HG02571 (cell line): ENCODE measurements at regions not wholly inside any gene's neighbourhood (a gene's known extent, or its start where the extent isn't known, plus 50 kb on each side); places are given as distances from the start of the nearest gene placed in this dataset.
"Not testable (repeated sequence)": the region's sequence is repeated elsewhere in the genome, so short reads cannot be mapped to it uniquely, and the experiment has no call there.

Source experiments
- ATAC-seq: cut with Tn5 transposase; IDR thresholded peaks from one replicate; pipeline ENCODE4 v1.9.1; 2021; ENCODE audit warnings: mild to moderate bottlenecking, moderate library complexity; ENCODE audit not compliant: unreplicated experiment

DNA sequence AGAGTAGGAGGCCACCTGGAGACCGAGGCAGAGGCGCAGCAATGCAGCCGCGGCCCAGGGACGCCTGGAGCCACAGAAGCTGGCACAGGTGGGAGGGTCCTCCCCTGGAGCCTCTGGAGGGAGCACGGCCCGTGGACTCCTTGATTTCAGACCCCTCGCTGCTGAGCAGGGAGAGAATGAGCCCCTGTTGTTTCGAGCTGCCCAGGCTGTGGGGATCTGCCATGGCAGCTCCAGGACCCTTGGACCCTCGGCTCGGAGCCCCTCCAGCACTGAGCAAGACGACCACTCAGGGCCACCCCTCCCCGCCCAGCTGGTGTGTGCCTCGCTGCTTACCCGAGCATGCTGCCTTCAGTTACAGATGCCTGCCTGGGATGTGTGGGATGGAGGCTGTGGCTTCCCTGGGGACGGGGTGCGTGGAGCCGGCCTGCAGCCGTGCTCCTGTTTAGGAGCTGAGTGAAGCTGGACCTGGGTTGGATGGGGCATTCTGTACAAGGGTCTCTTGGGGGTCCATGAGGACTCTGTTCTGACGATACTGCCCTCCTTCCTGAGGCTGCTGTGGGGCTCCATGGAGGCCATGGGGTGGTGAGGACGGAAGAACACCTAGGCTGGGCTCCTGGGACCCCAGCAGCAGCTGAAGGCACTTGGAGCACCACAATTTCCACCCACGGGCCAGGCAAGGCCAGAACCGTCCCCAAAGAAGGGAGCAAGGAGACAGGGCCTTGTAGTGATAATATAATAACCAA is 115.1 kb upstream of the LPCAT1 start:
- ATAC-seq, result no peak

DNA sequence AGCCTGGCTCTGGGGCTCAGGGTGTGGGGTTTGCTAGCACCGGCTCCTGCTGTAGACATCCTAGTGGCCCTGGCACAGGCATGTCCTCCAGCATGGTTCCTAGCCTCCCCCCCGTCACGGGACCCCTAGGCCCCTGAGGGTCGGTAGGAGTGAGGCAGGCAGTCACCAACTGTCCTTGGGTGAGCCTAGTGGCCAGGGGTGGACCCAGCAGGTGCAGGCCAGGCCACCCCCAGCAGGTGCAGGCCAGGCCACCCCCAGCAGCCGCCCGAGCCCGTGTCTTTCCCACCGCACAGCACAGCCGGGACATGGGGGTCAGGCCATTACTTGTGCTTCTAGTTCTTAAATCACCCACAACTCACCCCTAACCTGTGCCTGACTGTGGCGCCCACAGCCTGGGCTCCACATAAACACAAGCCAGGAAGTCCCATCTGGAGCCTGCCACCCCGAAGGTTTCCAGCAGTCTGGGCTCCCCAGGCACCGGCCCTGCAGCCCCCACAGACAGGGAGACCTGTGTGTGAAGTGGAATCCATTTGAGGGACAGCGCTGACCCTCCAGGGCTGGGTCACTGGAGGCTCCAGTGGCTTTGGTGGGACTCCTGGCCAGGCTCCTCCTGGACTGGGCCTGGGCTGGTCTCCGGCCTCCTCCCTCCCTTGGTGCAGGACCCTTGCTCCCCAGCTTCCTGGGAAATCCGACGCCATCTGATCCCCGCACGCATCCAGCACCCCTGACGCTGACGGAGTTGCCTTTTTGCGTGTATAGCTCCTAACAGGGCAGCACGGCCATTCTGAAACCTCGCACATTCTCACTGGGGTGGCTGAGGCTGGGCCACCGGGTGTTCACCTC is 114.1 kb upstream of the LPCAT1 start:
- ATAC-seq, result no peak

DNA sequence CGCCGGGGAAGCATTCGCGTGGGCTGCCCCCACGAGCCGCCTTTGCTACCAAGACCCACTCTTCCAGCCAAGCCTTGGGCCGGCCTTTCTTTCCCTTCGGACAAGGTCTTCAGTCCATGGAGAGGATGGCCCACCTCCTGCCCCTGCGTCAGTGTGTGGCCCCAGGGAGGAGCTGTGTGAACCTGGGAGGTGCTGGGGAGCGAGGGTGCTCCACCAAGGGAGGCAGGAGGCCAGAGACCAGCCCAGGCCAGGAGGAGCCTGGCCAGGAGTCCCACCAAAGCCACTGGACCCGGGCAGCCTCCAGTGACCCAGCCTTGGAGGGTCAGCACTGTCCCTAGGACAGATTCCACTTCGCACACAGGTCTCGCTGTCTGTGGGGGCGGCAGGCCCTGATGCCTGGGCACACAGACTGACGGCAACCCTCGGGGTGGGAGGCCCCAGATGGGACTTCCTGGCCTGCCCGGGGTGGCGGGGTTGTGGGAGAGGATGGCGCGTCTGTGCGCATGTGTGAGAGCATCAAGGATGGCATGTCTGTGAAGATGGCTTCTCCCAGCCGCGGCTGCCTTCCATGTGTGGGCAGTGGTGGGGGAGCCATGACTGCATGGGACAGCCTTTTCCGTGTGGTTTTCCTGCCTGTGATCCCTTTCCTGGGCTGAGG is 113.3 kb upstream of the LPCAT1 start:
- no peak for ATAC-seq

DNA sequence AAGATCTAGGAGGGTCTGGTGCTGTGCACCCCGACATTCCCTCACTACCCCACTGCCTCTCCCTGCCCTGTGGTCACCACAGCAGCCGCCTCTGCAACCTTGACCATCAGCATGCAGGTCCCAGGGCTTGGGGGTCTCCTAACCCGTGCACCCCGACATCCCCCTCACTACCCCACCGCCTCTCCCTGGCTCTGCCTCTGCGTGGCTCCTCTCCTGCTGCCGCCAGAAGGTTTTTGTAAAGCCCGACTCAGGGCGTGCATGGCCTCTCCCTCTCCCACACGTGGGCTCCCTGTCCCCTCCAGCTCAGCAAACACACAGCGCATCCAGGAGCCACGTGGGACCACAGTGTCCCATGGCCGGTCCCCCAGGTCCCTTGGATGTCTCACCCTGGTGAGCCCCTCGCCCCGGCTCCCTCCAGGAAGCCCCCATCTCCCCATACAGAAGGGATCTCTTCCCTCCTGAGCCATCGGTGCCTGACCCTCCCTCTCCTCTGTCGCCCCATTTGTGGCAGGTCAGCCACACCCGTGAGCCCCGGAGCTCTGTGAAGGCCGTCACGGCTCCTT is 112.5 kb upstream of the LPCAT1 start:
- not testable (repeated sequence) for ATAC-seq

DNA sequence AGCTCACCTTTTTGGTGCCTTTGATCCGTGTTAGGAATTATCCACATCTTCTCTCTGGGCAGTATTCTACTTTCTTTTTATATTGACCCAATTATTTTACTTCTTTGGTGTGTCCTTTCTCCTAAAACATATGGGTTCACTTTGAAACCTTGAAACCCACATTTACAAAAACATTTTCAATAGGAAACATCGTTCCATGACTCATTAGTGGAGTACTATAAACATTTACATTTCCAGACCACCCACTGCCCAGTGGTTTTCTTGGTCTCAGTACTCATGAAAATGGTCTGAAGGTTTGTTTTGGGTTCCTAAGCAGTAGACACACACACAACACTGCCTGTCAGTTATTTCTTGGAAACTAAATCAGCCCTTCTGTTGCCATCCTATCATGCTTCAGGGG is 111.7 kb upstream of the LPCAT1 start:
- not testable (repeated sequence) for ATAC-seq

DNA sequence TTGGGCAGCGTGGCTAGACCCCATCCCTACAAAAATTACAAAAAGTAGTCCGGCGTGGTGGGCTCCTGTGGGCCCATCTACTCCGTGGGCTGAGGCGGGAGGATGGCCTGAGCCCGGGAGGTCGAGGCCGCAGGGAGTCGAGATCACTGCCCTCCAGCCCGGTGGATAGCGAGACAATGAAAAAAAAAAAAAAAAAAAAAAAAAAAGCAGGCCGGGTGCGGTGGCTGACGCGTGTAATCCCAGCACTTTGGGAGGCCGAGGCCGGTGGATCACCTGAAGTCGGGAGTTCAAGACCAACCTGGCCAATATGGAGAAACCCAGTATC is 110.5 kb upstream of the LPCAT1 start:
- no peak for ATAC-seq

DNA sequence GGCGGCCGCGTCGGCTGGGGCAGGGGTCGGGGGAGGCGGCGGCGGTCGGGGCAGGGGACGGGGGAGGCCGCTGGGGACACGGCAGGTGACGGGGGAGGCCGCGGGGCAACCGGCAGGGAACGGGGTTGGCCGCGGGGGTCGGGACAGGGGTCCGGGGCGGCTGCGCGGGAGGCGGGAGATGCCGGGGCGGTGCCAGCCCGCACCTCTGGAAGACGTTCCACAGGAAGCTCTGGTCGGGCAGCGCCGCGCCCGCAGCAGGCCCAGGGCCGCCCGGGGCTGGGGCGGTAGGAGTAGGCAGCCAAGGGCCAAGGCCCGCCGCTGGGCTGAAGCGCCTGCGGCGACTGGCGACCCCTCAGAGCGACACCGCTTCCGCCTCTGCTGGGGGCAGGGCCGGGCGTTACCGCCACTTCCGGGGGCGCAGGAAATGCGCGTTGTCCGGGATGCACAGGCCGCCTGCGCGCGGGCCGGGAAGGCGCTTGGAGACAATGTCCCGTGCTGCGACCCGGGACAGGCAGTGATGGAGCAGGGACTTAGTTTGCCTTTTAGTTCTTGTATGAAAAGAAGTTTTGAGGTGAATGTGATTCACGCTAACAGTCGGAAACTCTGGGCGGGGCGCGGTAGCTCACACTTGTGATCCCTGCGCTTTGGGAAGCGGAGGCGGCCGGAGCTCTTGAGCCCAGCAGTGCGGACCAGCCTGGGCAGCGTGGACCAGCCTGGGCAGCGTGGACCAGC is 110.0 kb upstream of the LPCAT1 start:
- peak; percentile 92 for ATAC-seq

DNA sequence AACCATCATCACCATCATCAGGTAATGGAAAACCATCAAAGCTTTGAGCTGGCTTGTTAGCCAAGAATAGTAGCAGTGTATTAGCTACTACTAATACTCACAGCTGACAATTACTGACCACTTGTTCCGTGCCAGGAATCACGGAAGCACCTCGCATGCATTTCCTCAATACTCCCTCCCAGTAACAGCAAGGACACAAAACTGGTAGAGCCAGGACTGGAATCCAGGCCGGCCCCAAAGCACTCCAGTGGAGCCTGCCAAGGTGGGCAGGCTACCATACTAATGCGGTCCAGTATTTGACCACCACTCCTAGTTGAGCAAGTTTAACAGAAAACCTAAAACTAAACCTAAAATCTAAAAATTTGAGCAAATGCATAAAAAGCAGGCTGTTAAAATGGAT is 107.2 kb upstream of the LPCAT1 start:
- not testable (repeated sequence) for ATAC-seq

DNA sequence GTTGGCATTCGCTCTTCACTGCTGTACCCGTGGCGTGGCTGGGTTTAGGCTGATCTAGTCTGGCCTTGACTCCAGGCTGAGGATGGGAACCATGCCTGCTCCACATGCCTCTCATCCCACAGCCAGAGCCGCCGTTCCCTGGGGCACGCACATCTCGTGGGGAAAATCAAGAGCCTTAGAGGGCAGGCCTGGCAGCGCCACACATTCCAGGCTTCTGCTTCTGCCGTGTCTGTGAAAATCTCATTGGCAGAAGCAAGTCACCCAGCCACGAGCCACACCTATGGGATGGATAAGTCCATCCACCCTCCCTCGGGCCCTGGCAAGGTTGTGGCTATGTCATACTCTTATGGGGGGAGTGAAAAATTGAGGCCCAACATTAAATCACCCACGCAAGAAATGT is 102.6 kb upstream of the LPCAT1 start:
- not testable (repeated sequence) for ATAC-seq

DNA sequence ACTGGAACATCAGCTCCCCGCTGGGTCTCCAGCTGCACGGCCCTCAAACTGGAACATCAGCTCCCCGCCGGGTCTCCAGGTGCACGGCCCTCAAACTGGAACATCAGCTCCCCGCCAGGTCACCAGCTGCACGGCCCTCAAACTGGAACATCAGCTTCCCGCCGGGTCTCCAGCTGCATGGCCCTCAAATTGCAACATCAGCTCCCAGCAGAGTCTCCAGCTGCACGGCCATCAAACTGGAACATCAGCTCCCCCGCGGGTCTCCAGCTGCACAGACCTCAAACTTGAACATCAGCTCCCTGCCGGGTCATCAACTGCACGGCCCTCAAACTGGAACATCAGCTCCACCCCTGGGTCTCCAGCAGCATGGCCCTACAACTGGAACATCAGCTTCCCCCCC is 95.8 kb upstream of the LPCAT1 start:
- not testable (repeated sequence) for ATAC-seq

DNA sequence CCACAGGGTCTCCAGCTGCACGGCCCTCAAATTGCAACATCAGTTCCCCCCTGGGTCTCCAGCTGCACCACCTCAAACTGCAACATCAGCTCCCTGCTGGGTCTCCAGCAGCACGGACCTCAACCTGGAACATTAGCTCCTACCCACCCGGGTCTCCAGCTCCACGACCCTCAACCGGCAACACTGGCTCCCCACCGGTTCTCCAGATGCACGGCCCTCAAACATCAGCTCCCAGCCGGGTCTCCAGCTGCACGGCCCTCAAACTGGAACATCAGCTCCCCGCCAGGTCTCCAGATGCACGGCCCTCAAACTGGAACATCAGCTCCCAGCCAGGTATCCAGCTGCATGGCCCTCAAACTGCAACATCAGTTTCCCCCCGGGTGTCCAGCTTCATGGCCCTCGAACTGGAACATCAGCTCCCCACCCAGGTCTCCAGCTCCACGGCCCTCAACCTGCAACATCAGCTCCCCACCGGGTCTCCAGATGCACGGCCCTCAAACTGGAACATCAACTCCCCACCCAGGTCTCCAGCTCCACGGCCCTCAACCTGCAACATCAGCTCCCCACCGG is 94.6 kb upstream of the LPCAT1 start:
- not testable (repeated sequence) for ATAC-seq

DNA sequence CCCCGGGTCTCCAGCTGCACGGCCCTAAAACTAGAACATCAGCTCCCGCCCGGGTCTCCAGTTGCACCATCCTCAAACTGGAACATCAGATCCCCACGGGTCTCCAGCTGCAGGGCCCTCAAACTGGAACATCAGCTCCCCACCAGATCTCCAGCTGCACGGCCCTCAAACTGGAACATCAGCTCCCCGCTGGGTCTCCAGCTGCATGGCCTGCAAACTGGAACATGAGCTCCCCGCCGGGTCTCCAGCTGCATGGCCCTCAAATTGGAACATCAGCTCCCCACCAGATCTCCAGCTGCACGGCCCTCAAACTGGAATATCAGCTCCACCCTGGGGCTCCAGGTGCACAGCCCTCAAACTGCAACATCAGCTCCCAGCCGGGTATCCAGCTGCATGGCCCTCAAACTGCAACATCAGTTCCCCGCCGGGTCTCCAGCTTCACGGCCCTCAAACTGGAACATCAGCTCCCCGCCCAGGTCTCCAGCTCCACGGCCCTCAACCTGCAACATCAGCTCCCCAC is 93.5 kb upstream of the LPCAT1 start:
- not testable (repeated sequence) for ATAC-seq

DNA sequence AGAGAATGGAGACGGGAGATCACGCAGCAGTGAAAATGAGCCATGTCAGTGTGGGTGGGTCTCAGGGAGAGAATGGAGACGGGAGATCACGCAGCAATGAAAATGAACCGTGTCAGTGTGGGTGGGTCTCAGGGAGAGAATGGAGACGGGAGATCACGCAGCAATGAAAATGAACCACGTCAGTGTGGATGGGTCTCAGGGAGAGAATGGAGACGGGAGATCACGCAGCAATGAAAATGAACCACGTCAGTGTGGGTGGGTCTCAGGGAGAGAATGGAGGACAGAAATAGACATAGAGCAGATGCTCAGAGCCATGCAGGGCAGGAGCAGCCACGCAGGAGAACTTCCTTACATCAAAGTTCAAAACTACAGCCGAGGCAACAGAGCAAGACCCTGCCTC is 89.8 kb upstream of the LPCAT1 start:
- not testable (repeated sequence) for ATAC-seq

DNA sequence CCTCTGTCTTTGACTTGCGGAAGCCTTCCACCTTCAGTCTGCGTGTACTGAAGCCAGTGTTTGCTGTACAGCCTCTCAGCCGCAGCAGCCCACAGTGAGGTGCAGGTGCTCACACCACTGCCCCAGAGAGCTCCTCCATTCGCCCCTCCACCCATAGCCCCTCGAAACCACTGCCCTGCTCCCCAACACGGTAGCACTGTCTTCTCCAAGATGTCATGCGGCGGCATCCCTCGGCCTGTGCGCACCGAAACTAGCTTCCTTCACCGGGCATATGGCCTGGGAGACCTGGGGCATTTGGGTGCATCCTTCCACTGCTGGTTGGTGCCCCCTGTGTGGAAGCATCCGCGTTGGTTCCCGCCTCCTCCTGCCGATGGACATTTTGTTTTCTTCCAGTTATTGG is 86.8 kb upstream of the LPCAT1 start:
- ATAC-seq, result not testable (repeated sequence)

DNA sequence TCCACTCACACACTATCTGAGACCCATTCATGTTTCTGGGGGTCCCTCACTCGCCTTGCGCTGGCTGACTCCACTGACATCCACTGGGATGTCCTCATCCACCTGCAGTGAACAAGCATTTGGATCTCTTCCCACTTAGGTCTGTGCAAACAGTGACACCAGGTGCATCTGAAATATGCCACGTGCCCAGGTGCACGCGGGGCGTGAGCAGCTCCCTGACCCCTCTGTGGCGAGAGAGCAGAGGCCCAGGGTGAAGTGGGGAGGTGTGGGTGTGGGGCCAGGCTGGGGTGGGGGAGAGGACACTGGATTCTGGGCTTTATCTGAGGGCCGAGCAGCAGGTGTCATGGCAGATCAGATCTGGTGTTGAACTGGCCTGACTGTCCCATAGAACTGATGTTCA is 85.4 kb upstream of the LPCAT1 start:
- ATAC-seq, result not testable (repeated sequence)

DNA sequence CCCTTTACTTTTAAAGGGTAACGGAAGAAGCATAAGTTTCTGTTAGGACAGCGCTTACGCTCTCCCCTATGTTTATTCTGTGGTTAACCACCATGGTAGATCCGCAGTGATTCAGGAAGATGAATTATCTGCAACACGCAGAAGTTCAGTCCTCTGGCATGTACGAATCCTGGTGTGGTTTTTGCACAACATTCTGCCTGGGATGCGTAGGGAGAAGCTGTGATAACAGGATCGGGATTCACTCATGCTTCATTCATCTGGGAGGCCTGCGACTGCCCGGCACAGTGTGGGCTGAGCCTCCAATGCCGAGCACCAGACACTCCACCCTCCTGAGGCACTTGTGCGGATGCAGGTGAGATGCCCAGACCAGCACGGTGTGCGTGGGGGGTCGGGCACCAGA is 84.6 kb upstream of the LPCAT1 start:
- ATAC-seq, result not testable (repeated sequence)

DNA sequence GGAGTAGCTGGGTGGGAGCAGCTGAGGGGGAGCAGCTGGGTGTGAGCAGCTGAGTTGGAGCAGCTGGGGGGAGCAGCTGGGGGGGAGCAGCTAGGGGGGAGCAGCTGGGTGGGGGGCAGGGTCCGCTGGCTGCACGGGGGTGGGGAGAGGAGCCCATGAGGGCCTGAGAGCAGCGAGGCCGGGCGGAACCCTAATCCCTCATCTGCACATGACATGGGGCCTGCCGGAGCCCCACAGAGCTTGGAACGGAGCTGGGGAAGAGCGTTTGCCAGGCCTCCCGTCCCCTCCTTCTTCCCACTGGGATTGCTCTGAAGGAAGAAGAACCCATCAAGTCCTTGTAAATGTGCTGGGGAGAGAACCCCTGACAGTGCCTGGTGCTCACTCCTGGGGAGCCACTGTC is 83.2 kb upstream of the LPCAT1 start:
- not testable (repeated sequence) for ATAC-seq

DNA sequence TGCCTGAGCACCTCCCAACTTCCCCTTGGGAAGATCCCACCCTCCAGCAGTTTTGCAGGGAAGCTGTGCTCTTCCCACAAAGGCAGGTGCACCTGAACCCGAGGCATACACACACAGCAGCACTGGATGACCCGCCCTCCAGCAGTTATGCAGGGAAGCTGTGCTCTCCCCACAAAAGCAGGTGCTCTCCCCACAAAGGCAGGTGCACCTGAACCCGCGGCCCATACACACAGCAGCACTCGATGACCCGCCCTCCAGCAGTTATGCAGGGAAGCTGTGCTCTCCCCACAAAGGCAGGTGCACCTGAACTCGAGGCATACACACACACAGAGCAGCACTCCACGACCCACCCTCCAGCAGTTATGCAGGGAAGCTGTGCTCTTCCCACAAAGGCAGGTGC is 80.2 kb upstream of the LPCAT1 start:
- not testable (repeated sequence) for ATAC-seq

DNA sequence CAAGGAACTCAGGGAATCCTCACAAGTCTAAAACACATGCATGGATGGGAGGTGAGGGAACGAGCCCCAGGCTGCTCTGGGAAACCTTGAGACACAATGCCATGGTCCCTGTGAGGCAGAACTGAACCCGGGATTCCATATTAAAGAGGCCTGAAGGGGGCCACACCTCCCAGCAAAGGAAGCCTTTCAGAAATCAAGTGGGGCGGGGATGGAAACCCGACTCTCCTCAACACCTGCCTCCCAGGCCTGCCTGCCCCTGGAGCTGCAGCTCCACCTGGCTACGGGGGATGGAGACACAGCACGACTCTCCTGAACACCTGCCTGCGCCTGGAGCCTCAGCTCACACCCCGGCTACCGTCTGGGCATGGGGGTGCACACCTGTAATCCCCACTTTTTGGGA is 77.8 kb upstream of the LPCAT1 start:
- not testable (repeated sequence) for ATAC-seq
